ENCODE measurements at regions not wholly inside any gene's neighbourhood (a gene's known extent, or its start where the extent isn't known, plus 50 kb on each side); places are given as distances from the start of the nearest gene placed in this dataset.

GRCh38 chr2:121969766-121970639 lies 214.6 kb downstream of the TSN start:
- 81% methylated on average over 4 of the region's 8 CpGs for WGBS (ENCODE audit: insufficient coverage)
- Mint-ChIP-seq H3K27ac (no peak overlapping the region), H3K9me3 (ENCODE audit: insufficient read depth) (no peaks in the 10 kb centered on the region), H3K27me3 (peaks cover 6% of the 10 kb centered on the region), H3K4me1 (peaks cover 3% of the 10 kb centered on the region), H3K4me3 (no peak overlapping the region)
- ATAC-seq (ENCODE audit: low read depth): no peak
- no peak overlapping the region for H2AFZ ChIP-seq (ENCODE audit: insufficient read depth, low read depth, low read length, poor library complexity, severe bottlenecking)
- peaks cover 0 to 3% of the 10 kb centered on the region in 2 donors for H3K4me1 ChIP-seq (ENCODE audit: control insufficient read depth in 2 of 2, insufficient read depth in 2 of 2, low read length in 2 of 2)
- no peak overlapping the region for H3K4me2 ChIP-seq (replicated peaks; ENCODE audit: low read depth, low read length, poor library complexity, severe bottlenecking)
- ChIA-PET CTCF (no interaction called here), POLR2A (no interaction called here)
- intact Hi-C loops (cut with micrococcal nuclease): no loop called here
- no peak overlapping the region for H3K4me3 ChIP-seq (ENCODE audit: control extremely low read depth in 1 of 5, extremely low read depth in 1 of 5, insufficient read depth in 1 of 5, low read depth in 2 of 5, low read length in 4 of 5)
- no peak overlapping the region for H3K27ac ChIP-seq (ENCODE audit: low read length in 2 of 2)
- H4K20me1 ChIP-seq (ENCODE audit: control insufficient read depth, insufficient read depth, low read length, poor library complexity, severe bottlenecking): no peaks in the 10 kb centered on the region
- no peaks in the 10 kb centered on the region for H3K36me3 ChIP-seq (replicated peaks in 1 of 2; ENCODE audit: control extremely low read depth in 1 of 2, control insufficient read depth in 1 of 2, extremely low read depth in 1 of 2, insufficient read depth in 2 of 2, low read length in 1 of 2)
- TF ChIP-seq CTCF (IDR thresholded peaks at IDR 0.05): no peak
- no peak for TF ChIP-seq EZH2 (IDR thresholded peaks at IDR 0.05; ENCODE audit: borderline replicate concordance, insufficient read depth, low read depth, low read length, poor library complexity, severe bottlenecking)
- DNase-seq: no peak
- H3K27me3 ChIP-seq (replicated peaks in 1 of 4; ENCODE audit: control extremely low read depth in 1 of 4, control insufficient read depth in 3 of 4, insufficient read depth in 4 of 4, low read length in 3 of 4): peaks cover 0 to 2% (median 0%) of the 10 kb centered on the region in 4 experiments
- H3K79me2 ChIP-seq (ENCODE audit: control insufficient read depth, insufficient read depth, low read length): no peaks in the 10 kb centered on the region
- H3K9ac ChIP-seq (ENCODE audit: low read length): no peak overlapping the region
- no peaks in the 10 kb centered on the region for H3K9me3 ChIP-seq (ENCODE audit: control extremely low read depth in 1 of 3, control insufficient read depth in 2 of 3, insufficient read depth in 1 of 3, low read length in 2 of 3)

GRCh38 chr2:121972203-121972602 lies 216.8 kb downstream of the TSN start:
- ATAC-seq (ENCODE audit: low read depth): no peak
- peaks cover 11% of the 10 kb centered on the region for H3K4me1 Mint-ChIP-seq
- H3K9ac ChIP-seq (ENCODE audit: low read length): no peak overlapping the region
- no peak overlapping the region for H2AFZ ChIP-seq (ENCODE audit: insufficient read depth, low read depth, low read length, poor library complexity, severe bottlenecking)
- peaks cover 0 to 8% of the 10 kb centered on the region in 2 donors for H3K4me1 ChIP-seq (ENCODE audit: control insufficient read depth in 2 of 2, insufficient read depth in 2 of 2, low read length in 2 of 2)
- no peaks in the 10 kb centered on the region for H3K9me3 Mint-ChIP-seq (ENCODE audit: insufficient read depth)
- peaks cover 3% of the 10 kb centered on the region for H3K27me3 Mint-ChIP-seq
- ChIA-PET CTCF (no interaction called here), POLR2A (no interaction called here)
- H3K4me3 Mint-ChIP-seq: no peak overlapping the region
- H3K4me3 ChIP-seq (ENCODE audit: control extremely low read depth in 1 of 5, extremely low read depth in 1 of 5, insufficient read depth in 1 of 5, low read depth in 2 of 5, low read length in 4 of 5): no peak overlapping the region
- H3K79me2 ChIP-seq (ENCODE audit: control insufficient read depth, insufficient read depth, low read length): no peaks in the 10 kb centered on the region
- no peak overlapping the region for H3K27ac Mint-ChIP-seq
- no peaks in the 10 kb centered on the region for H3K9me3 ChIP-seq (ENCODE audit: control extremely low read depth in 1 of 3, control insufficient read depth in 2 of 3, insufficient read depth in 1 of 3, low read length in 2 of 3)
- H4K20me1 ChIP-seq (ENCODE audit: control insufficient read depth, insufficient read depth, low read length, poor library complexity, severe bottlenecking): no peaks in the 10 kb centered on the region
- TF ChIP-seq EZH2 (IDR thresholded peaks at IDR 0.05; ENCODE audit: borderline replicate concordance, insufficient read depth, low read depth, low read length, poor library complexity, severe bottlenecking) (no peak), CTCF (IDR thresholded peaks at IDR 0.05) (no peak)
- H3K36me3 ChIP-seq (replicated peaks in 1 of 2; ENCODE audit: control extremely low read depth in 1 of 2, control insufficient read depth in 1 of 2, extremely low read depth in 1 of 2, insufficient read depth in 2 of 2, low read length in 1 of 2): no peaks in the 10 kb centered on the region
- DNase-seq: no peak
- no peak overlapping the region for H3K27ac ChIP-seq (ENCODE audit: low read length in 2 of 2)
- no peak overlapping the region for H3K4me2 ChIP-seq (replicated peaks; ENCODE audit: low read depth, low read length, poor library complexity, severe bottlenecking)
- WGBS (ENCODE audit: insufficient coverage): 100% methylated on average over 3 of the region's 5 CpGs
- intact Hi-C loops (cut with micrococcal nuclease): no loop called here
- H3K27me3 ChIP-seq (replicated peaks in 1 of 4; ENCODE audit: control extremely low read depth in 1 of 4, control insufficient read depth in 3 of 4, insufficient read depth in 4 of 4, low read length in 3 of 4): peaks cover 0 to 2% (median 0%) of the 10 kb centered on the region in 4 experiments
